Endodermal cell (in vitro differentiated cells): ENCODE measurements at regions not wholly inside any gene's neighbourhood (a gene's known extent, or its start where the extent isn't known, plus 50 kb on each side); places are given as distances from the start of the nearest gene placed in this dataset.

Experiments
- DNase-seq: peaks from one replicate; pipeline ENCODE4 v3.0.0-alpha.2; 2017
- H3K27ac ChIP-seq: 2 replicates; pipeline ENCODE4 v1.5.1; 2013; ENCODE audit warnings: mild to moderate bottlenecking, low read depth, low read length, moderate library complexity
- H3K27me3 ChIP-seq: 2 replicates; pipeline ENCODE4 v1.6.1; 2013; ENCODE audit warnings: mild to moderate bottlenecking, low read length, moderate library complexity; ENCODE audit not compliant: insufficient read depth, control insufficient read depth, poor library complexity, severe bottlenecking
- H3K36me3 ChIP-seq: 2 replicates; pipeline ENCODE4 v1.7.0; 2013; ENCODE audit warnings: mild to moderate bottlenecking, low read length, moderate library complexity; ENCODE audit not compliant: control insufficient read depth, insufficient read depth
- H3K4me1 ChIP-seq: one replicate; pipeline ENCODE4 v1.7.0; 2013; ENCODE audit warnings: low read length; ENCODE audit not compliant: control insufficient read depth, insufficient read depth
- H3K4me3 ChIP-seq: 2 replicates; pipeline ENCODE4 v1.5.1; 2013; ENCODE audit warnings: mild to moderate bottlenecking, low read length, moderate library complexity
- H3K9ac ChIP-seq: 2 replicates; pipeline ENCODE4 v1.6.1; 2013; ENCODE audit warnings: mild to moderate bottlenecking, low read length, moderate library complexity; ENCODE audit not compliant: poor library complexity, severe bottlenecking; ENCODE audit errors: extremely low read depth
- H3K9me3 ChIP-seq: 2 replicates; pipeline ENCODE4 v1.6.1; 2013; ENCODE audit warnings: mild to moderate bottlenecking, low read length, moderate library complexity; ENCODE audit not compliant: control insufficient read depth
- H3K27ac Mint-ChIP-seq: 2 replicates; pipeline ENCODE4 v1.8.0; 2020; ENCODE audit warnings: mixed read lengths
- H3K27me3 Mint-ChIP-seq: 2 replicates; pipeline ENCODE4 v1.8.0; 2021; ENCODE audit warnings: mild to moderate bottlenecking, mixed read lengths; ENCODE audit not compliant: insufficient read depth
- H3K36me3 Mint-ChIP-seq: 2 replicates; pipeline ENCODE4 v1.8.0; 2020; ENCODE audit warnings: low read depth, mixed read lengths
- H3K4me1 Mint-ChIP-seq: 2 replicates; pipeline ENCODE4 v1.8.0; 2020; ENCODE audit warnings: mixed read lengths
- H3K4me3 Mint-ChIP-seq: 2 replicates; pipeline ENCODE4 v1.8.0; 2020; ENCODE audit warnings: mild to moderate bottlenecking, moderate library complexity, mixed read lengths
- H3K9me3 Mint-ChIP-seq: 2 replicates; pipeline ENCODE4 v1.8.0; 2020; ENCODE audit warnings: mild to moderate bottlenecking, mixed read lengths
- CTCF ChIP-seq: fragments of 200-600 bp; sonication (generic); conservative IDR thresholded peaks from 2 replicates; pipeline ENCODE4 v1.5.0; 2021; ENCODE audit warnings: antibody characterized with exemption, mild to moderate bottlenecking
- WGBS, 2 experiments: methylation state at CpG; one replicate each; pipeline versions ENCODE4 v1.1.5 to v1.1.7; 2013; ENCODE audit warnings: missing lambda C conversion rate in 2 of 2, mixed read lengths in 1 of 2; ENCODE audit not compliant: insufficient coverage in 1 of 2, insufficient read length in 1 of 2; 5-methylcytosine and 5-hydroxymethylcytosine counted together

GRCh38 chr1:170357750-170358149, 174.2 kb upstream of the GORAB start:
- no peaks in the 10 kb centered on the region for H3K36me3 ChIP-seq
- no peaks in the 10 kb centered on the region for H3K4me1 ChIP-seq
- TF ChIP-seq CTCF = no peak
- H3K36me3 Mint-ChIP-seq = no peaks in the 10 kb centered on the region
- H3K9me3 ChIP-seq = no peaks in the 10 kb centered on the region
- DNase-seq = no peak
- no peak overlapping the region for H3K4me3 Mint-ChIP-seq
- no peak overlapping the region for H3K9ac ChIP-seq
- H3K4me1 Mint-ChIP-seq = no peaks in the 10 kb centered on the region
- no peaks in the 10 kb centered on the region for H3K9me3 Mint-ChIP-seq
- no peaks in the 10 kb centered on the region for H3K27me3 Mint-ChIP-seq
- H3K27me3 ChIP-seq = no peaks in the 10 kb centered on the region
- no peak overlapping the region for H3K27ac ChIP-seq
- 94% methylated on average over 1 of the region's 1 CpG; no CpG with 5 or more reads in 1 of the 2 experiments for WGBS, 2 experiments
- no peak overlapping the region for H3K4me3 ChIP-seq
- no peak overlapping the region for H3K27ac Mint-ChIP-seq

DNA sequence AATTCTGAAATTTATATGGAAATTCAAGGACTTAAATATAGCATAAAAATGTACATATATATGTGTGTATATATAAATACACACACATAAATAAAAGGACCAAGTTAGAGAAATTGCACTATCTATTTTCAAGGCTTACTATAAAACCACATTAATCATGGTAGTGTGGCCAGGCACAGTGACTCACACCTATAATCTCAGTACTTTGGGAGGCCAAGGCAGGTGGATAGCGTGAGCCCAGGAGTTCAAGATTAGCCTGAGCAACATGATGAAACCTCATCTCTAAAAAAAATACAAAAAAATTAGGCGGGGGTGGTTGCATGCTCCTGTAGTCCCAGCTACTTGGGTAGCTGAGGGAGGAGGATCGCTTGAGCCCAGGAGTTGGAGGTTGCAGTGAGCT, 171.4 kb upstream of the GORAB start:
- peaks cover 2% of the 10 kb centered on the region for H3K9me3 Mint-ChIP-seq
- TF ChIP-seq CTCF = no peak
- no peak for DNase-seq
- H3K4me3 Mint-ChIP-seq = no peak overlapping the region
- Histone ChIP-seq H3K4me3 (no peak overlapping the region), H3K27ac (no peak overlapping the region), H3K9me3 (no peaks in the 10 kb centered on the region), H3K36me3 (no peaks in the 10 kb centered on the region), H3K9ac (no peak overlapping the region), H3K27me3 (no peaks in the 10 kb centered on the region), H3K4me1 (no peaks in the 10 kb centered on the region)
- no peaks in the 10 kb centered on the region for H3K4me1 Mint-ChIP-seq
- no peak overlapping the region for H3K27ac Mint-ChIP-seq
- no peaks in the 10 kb centered on the region for H3K36me3 Mint-ChIP-seq
- WGBS, 2 experiments = 95 to 100% methylated on average over 1 to 3 of the region's 3 CpGs
- H3K27me3 Mint-ChIP-seq = no peaks in the 10 kb centered on the region

- Mint-ChIP-seq H3K27me3 (no peaks in the 10 kb centered on the region), H3K9me3 (peaks cover 2% of the 10 kb centered on the region)
- H3K9ac ChIP-seq = no peak overlapping the region
Observed at GRCh38 chr1:170365331-170365730, 166.6 kb upstream of the GORAB start.

More at GRCh38 chr1:170365331-170365730, 166.6 kb upstream of the GORAB start:
- Histone ChIP-seq H3K4me3 (no peak overlapping the region), H3K27me3 (no peaks in the 10 kb centered on the region), H3K36me3 (no peaks in the 10 kb centered on the region), H3K4me1 (no peaks in the 10 kb centered on the region), H3K9me3 (no peaks in the 10 kb centered on the region), H3K27ac (no peak overlapping the region)
- no peaks in the 10 kb centered on the region for H3K4me1 Mint-ChIP-seq
- no peak overlapping the region for H3K4me3 Mint-ChIP-seq
- no peaks in the 10 kb centered on the region for H3K36me3 Mint-ChIP-seq
- no peak overlapping the region for H3K27ac Mint-ChIP-seq
- 50% methylated on average over 2 of the region's 2 CpGs; no CpG with 5 or more reads in 1 of the 2 experiments for WGBS, 2 experiments
- DNase-seq = no peak
- no peak for TF ChIP-seq CTCF
